Muscle of back (tissue), 3 donors: ENCODE measurements at regions not wholly inside any gene's neighbourhood (a gene's known extent, or its start where the extent isn't known, plus 50 kb on each side); places are given as distances from the start of the nearest gene placed in this dataset.

ENCODE experiments used
- DNase-seq, 3 donors: peaks; one replicate each; pipeline versions ENCODE4 v3.0.0 to v3.0.0-alpha.2; 2013

DNA sequence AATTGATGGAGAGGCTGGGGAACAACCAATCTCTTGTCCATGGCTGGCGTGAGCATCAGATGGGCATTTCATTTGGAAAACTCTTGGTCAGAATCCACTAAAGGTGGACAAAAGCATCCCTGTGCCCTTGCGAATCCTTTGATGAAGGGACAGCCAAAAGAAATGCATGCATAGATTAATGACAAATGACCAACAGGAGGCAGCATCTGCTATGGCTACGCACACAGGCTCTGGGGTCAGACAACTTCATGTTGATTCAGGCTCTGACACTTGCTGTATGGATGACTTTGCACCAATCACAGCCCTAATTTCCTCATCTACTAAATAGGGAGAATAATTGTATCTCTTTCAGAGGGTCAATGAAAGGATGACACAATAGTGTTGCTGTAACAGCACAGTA, 117.5 kb downstream of the ASCL4 start:
- DNase-seq: no peak

DNA sequence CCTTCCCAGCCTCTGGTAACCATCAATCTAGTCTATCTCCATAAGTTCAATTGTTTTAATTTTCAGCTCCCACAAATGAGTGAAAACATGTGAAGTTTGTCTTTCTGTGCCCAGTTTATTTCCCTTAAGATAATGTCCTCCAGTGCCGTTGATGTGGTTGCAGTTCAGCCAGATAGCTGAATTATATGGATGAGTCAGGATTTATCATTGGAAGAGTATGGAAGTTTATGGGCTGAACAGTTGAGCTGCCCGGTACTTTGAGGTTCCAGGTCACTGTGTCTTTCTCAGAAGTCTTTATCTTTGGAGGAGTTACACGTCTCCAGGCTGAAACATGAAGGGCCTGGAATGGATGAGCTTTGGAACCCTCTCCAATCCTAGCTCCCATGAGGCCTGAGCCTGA, 120.1 kb downstream of the ASCL4 start:
- no peak for DNase-seq

DNA sequence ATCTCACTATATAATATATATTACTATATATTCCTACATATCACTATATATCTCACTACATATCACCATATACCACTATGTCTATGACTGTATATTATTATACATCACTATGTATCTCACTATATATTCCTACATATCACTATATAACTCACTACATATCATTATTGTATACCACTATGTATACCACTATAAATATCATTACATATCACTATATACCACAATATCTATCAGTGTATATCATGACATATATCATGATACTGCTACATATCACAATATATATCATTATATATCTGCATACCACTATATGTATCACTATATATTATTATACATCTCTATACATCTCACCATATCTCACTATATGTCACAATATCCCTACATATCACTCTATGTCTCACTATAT, 121.5 kb downstream of the ASCL4 start:
- DNase-seq: no peak

GRCh38 chr12:107900588-107900987, 126.1 kb downstream of the ASCL4 start:
- no peak for DNase-seq

GRCh38 chr12:107903341-107904061, 129.0 kb downstream of the ASCL4 start:
- peak in 2 of 3 donors; percentile 6 to 20 for DNase-seq

GRCh38 chr12:107906707-107907106, 132.2 kb downstream of the ASCL4 start:
- no peak for DNase-seq

- peak in 1 of 3 donors; percentile 21 for DNase-seq
These were observed 138.0 kb downstream of the ASCL4 start for GRCh38 chr12:107912421-107913004.

DNA sequence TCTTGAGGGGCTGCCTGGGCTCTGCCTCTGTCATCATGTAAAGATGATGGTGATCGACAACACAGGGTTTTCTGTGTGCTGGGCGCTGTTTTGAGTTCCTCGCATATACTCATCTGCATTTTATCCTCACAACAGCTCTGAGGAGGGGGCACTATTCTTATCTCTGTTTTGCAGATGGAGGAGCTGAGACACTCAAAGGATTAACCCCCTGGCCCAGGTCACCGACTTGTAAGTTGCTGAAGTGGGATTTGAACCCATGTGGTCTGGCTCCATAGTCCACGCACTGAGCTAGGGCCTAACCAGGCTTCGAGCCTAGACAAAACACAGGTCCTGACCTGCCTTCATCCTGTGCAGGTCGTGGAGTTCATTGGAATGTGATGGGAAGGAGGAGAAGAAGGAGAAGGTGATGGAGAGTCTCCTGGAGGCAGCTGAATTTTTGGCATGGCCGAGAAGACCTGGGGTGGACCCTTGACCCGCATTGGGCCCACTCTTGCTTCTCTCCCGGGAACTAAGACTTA, 140.0 kb downstream of the ASCL4 start:
- DNase-seq: no peak

- DNase-seq: peak; percentile 8 to 44 (median 16)
These were observed 143.7 kb downstream of the ASCL4 start for GRCh38 chr12:107917912-107918800.

DNA sequence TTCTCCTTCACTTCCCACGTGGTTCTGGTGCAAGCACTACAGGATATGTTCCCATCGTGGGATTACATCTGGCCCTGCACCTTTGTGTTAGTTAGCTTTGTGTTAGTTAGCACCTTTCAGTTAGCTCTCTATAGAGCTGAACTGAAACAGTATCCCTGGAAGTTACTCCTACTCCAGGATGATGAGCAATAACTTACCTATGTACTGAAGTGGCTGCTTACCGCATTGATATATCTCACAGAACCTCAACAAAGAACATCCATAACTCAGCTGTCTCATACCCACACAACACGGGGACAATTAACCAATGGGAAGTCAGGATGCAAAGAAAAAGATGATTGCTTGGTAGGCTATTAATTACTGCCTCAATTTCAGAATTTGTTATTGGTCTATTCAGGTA, 146.6 kb downstream of the ASCL4 start:
- no peak for DNase-seq

GRCh38 chr12:107925125-107925524, 150.6 kb downstream of the ASCL4 start:
- no peak for DNase-seq

- peak in 2 of 3 donors; percentile 26 to 61 for DNase-seq
These were observed 154.9 kb downstream of the ASCL4 start for GRCh38 chr12:107929436-107929835.

GRCh38 chr12:107931761-107932160, 157.3 kb downstream of the ASCL4 start:
- DNase-seq: no peak

GRCh38 chr12:107938446-107938845, 163.9 kb downstream of the ASCL4 start:
- no peak for DNase-seq

GRCh38 chr12:107948391-107948945, 174.0 kb downstream of the ASCL4 start:
- DNase-seq: peak; percentile 64 to 91 (median 81)

GRCh38 chr12:107951024-107951423, 176.5 kb downstream of the ASCL4 start:
- DNase-seq: no peak

- no peak for DNase-seq
These were observed 173.0 kb upstream of the WSCD2 start for GRCh38 chr12:107955966-107956643.

DNA sequence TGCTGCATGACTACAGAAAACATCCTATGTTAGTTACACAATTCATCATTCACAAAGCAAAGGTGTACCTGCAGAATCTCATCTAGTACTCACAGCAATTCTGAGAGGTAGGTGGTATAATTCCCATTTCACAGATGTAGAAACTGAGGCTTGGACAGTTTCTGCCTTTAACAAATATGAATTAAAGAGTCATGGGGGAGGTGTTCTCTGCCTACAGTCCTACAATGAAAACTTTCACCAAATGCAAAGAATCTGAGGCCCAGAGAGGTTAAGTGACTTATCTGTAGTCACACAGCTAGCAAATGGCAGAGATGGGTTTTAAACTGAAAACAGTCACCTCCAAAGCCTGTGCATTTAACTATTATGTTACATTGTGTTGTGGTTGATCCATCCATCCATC, 171.6 kb upstream of the WSCD2 start:
- DNase-seq: no peak

GRCh38 chr12:107963635-107964034, 165.5 kb upstream of the WSCD2 start:
- no peak for DNase-seq

- no peak for DNase-seq
These were observed 161.9 kb upstream of the WSCD2 start for GRCh38 chr12:107967170-107967569.

DNA sequence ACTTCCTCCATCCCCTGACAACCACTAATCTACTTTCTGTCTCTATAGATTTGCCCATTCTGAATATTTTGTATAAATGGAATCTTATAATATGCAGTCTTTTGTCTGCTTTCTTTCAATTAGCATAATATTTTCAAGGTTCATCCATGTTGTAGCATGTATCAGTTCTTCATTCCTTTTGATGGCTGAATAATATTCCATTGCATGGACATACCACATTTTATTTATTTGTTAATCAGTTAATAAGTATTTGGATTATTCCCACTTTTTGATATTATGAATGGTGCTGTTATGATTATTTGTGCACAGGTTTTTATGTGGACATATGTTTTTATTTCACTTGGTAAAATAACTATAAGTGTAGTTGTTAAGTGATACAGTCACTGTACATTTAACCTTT, 155.1 kb upstream of the WSCD2 start:
- no peak for DNase-seq

DNA sequence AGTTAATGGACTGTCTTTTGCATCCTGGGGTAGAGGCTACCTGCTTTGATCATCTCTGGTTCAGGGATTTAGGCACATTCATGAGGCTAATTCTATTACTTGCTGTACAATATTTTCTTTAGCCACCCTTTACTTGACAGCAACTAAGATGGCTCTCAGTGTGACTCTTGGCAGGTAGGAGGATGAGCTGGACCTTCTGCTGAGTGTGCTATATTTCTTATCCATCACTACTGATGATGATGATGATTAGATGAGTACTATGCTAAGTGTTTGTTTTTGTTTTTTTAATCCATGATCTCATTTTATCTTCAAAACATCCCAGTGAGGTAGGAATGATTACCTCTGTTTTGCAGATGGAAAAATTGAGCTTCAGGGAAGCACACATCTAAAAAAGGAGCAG, 152.8 kb upstream of the WSCD2 start:
- DNase-seq: no peak
